ENCODE measurements at regions not wholly inside any gene's neighbourhood (a gene's known extent, or its start where the extent isn't known, plus 50 kb on each side); places are given as distances from the start of the nearest gene placed in this dataset.

- Histone ChIP-seq H3K4me3 (ENCODE audit: low read depth, low read length) (no peak overlapping the region), H3K36me3 (ENCODE audit: control insufficient read depth, insufficient read depth, low read length) (no peaks in the 10 kb centered on the region), H3K27me3 (ENCODE audit: control insufficient read depth, insufficient read depth, low read length) (no peaks in the 10 kb centered on the region)
- TF ChIP-seq CTCF (IDR thresholded peaks at IDR 0.05; ENCODE audit: insufficient read depth, low read depth, low read length): no peak
- ChIA-PET CTCF (no interaction called here), POLR2A (no interaction called here)
- no peak for DNase-seq (ENCODE audit: low read depth)
Measured at GRCh38 chr16:61150351-61150750, 885.9 kb downstream of the CDH8 start.

- H3K27me3 ChIP-seq (ENCODE audit: control insufficient read depth, insufficient read depth, low read length): no peaks in the 10 kb centered on the region
- ChIA-PET CTCF (no interaction called here), POLR2A (no interaction called here)
- TF ChIP-seq CTCF (IDR thresholded peaks at IDR 0.05; ENCODE audit: insufficient read depth, low read depth, low read length): no peak
- no peak overlapping the region for H3K4me3 ChIP-seq (ENCODE audit: low read depth, low read length)
- no peak for DNase-seq (ENCODE audit: low read depth)
- no peaks in the 10 kb centered on the region for H3K36me3 ChIP-seq (ENCODE audit: control insufficient read depth, insufficient read depth, low read length)
Measured at GRCh38 chr16:61149709-61150108, 886.5 kb downstream of the CDH8 start.

DNA sequence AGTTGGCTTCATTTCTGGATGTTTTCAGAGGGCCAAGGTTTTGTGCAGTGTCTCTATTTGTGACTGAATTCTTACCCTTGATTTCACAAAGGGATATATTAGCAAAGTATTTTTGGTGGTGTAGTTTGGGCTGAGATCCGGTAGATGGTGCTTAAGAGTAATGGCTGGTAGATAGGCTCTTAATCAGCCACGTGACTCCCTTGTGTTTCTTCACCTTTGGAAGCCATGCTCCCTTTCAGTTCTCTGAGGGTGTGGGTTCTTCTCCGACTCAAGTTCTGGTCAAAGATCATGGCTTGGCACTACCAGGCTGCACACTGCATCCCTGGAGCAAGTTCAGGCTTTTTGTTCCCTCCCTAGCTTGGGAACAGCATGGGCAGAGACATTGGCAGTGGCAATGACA is 887.3 kb downstream of the CDH8 start:
- CTCF ChIA-PET: no interaction called here
- POLR2A ChIA-PET: no interaction called here
- H3K27me3 ChIP-seq (ENCODE audit: control insufficient read depth, insufficient read depth, low read length): no peaks in the 10 kb centered on the region
- no peak overlapping the region for H3K4me3 ChIP-seq (ENCODE audit: low read depth, low read length)
- no peaks in the 10 kb centered on the region for H3K36me3 ChIP-seq (ENCODE audit: control insufficient read depth, insufficient read depth, low read length)
- TF ChIP-seq CTCF (IDR thresholded peaks at IDR 0.05; ENCODE audit: insufficient read depth, low read depth, low read length): no peak
- no peak for DNase-seq (ENCODE audit: low read depth)

DNA sequence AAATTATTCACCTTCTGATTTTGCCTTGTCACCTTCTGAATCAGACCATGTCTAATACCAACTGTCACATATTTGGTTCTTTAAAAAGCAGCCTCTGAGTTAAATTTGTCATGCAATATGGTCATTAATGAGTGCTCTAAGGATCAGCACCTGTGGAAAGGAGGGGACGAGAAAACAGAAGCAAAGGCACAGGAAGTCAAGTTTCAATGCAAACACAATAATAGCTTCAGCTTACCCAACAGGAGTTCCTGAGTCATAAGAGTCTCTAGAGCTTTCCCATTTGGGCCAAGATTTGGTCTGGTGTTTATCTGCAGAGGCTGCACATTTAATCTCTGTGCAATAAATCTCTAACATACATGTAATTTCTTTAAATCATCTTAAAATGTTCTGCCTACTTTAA is 889.8 kb downstream of the CDH8 start:
- Histone ChIP-seq H3K36me3 (ENCODE audit: control insufficient read depth, insufficient read depth, low read length) (no peaks in the 10 kb centered on the region), H3K4me3 (ENCODE audit: low read depth, low read length) (no peak overlapping the region), H3K27me3 (ENCODE audit: control insufficient read depth, insufficient read depth, low read length) (no peaks in the 10 kb centered on the region)
- ChIA-PET POLR2A (no interaction called here), CTCF (no interaction called here)
- TF ChIP-seq CTCF (IDR thresholded peaks at IDR 0.05; ENCODE audit: insufficient read depth, low read depth, low read length): no peak
- no peak for DNase-seq (ENCODE audit: low read depth)

DNA sequence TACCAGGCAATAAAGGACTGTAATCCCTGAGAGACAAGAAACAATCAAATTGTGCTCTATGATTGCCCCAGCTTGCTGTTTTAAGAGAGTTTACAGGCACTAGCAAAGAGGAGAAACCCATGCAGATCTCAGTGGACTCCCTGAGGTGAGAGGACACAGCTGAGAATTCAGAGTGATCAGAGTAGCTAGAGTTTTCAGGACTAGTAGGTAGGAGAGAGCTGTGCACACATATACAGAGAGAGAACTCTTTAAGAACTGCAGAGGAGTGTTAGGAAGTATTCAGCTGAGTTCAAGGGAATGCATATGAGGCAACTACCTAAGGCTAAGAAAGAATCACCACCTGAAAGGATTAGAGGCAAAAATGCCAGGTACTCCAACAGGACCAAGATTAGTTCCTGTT is 904.8 kb downstream of the CDH8 start:
- Histone ChIP-seq H3K36me3 (ENCODE audit: control insufficient read depth, insufficient read depth, low read length) (no peaks in the 10 kb centered on the region), H3K27me3 (ENCODE audit: control insufficient read depth, insufficient read depth, low read length) (no peaks in the 10 kb centered on the region), H3K4me3 (ENCODE audit: low read depth, low read length) (no peak overlapping the region)
- ChIA-PET CTCF (no interaction called here), POLR2A (no interaction called here)
- TF ChIP-seq CTCF (IDR thresholded peaks at IDR 0.05; ENCODE audit: insufficient read depth, low read depth, low read length): no peak
- DNase-seq (ENCODE audit: low read depth): no peak

All from BJ (cell line).